ENCODE measurements at regions not wholly inside any gene's neighbourhood (a gene's known extent, or its start where the extent isn't known, plus 50 kb on each side); places are given as distances from the start of the nearest gene placed in this dataset.

DNA sequence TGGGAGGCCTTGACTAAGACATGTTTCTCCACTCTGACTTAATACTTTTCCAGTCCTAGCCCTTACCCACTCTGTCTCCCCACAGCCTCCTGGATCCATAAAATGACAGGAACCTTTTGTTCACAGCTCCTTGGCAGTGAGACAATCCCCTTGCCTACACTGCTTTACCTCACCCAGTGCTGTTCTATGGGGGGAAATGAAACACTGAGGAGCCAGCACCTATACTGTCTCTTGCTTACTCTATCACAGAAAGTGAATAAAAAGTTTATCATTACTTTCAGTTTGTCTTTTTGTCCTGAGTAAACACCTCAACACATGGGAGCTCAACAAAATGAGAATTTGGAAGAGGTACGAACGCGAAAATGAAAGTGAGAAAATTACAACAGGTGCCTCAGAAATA is 127.2 kb upstream of the DAAM1 start:
- H3K79me1 ChIP-seq (ENCODE audit: low read depth, low read length) = no peaks in the 10 kb centered on the region
- H3K18ac ChIP-seq (ENCODE audit: extremely low read depth, low read length) = no peak overlapping the region
- CTCF ChIA-PET (ENCODE audit: partially characterized antibody) = interaction anchor here (0.6 to 0.7 kb wide), 2 partner anchors 12 to 39 kb away, joined by 3 to 5 read pairs; no protein-coding TSS in a partner anchor

More for the DNA sequence above, 127.2 kb upstream of the DAAM1 start:
- Histone ChIP-seq H4K20me1 (replicated peaks in 1 of 2; ENCODE audit: control insufficient read depth in 1 of 2, insufficient read depth in 2 of 2, low read length in 2 of 2) (no peaks in the 10 kb centered on the region), H3K79me2 (ENCODE audit: control insufficient read depth in 1 of 2, insufficient read depth in 2 of 2, low read length in 2 of 2) (no peaks in the 10 kb centered on the region), H4K91ac (replicated peaks; ENCODE audit: insufficient read length, low read length) (no peak overlapping the region), H3K23me2 (ENCODE audit: low read depth, low read length) (no peaks in the 10 kb centered on the region), H3K23ac (ENCODE audit: insufficient read length) (no peak overlapping the region), H3K4me3 (ENCODE audit: extremely low read depth in 1 of 4, insufficient read depth in 2 of 4, low read depth in 3 of 4, low read length in 4 of 4) (no peak overlapping the region), H3K27me3 (replicated peaks in 1 of 4; ENCODE audit: control insufficient read depth in 3 of 4, extremely low read depth in 1 of 4, insufficient read depth in 3 of 4, low read length in 3 of 4) (no peaks in the 10 kb centered on the region), H2AK5ac (ENCODE audit: low read depth, low read length) (no peak overlapping the region), H3K27ac (ENCODE audit: low read depth, low read length) (no peak overlapping the region), H3K36me3 (ENCODE audit: control insufficient read depth in 2 of 4, insufficient read depth in 4 of 4, low read length in 3 of 4) (no peaks in the 10 kb centered on the region), H3K56ac (replicated peaks; ENCODE audit: insufficient read length, low read depth, low read length) (no peak overlapping the region), H3K14ac (ENCODE audit: insufficient read length) (no peak overlapping the region), H3K4me2 (ENCODE audit: insufficient read depth in 1 of 2, low read depth in 2 of 2, low read length in 2 of 2) (no peak overlapping the region), H2AFZ (ENCODE audit: low read length) (no peak overlapping the region), H2BK120ac (replicated peaks; ENCODE audit: low read depth, low read length) (no peak overlapping the region), H3K4me1 (replicated peaks in 1 of 4; ENCODE audit: control insufficient read depth in 3 of 4, insufficient read depth in 4 of 4, low read length in 3 of 4) (no peaks in the 10 kb centered on the region), H2BK12ac (ENCODE audit: low read depth, low read length) (no peak overlapping the region), H2BK15ac (ENCODE audit: low read length) (no peak overlapping the region), H2BK5ac (ENCODE audit: low read depth, low read length) (no peak overlapping the region), H3K9ac (replicated peaks in 1 of 4; ENCODE audit: extremely low read depth in 1 of 4, low read depth in 3 of 4, low read length in 3 of 4) (no peak overlapping the region), H2BK20ac (ENCODE audit: low read length) (no peak overlapping the region), H4K5ac (ENCODE audit: insufficient read length, low read depth, low read length) (no peak overlapping the region), H3K4ac (replicated peaks; ENCODE audit: insufficient read length, low read depth, low read length) (no peak overlapping the region), H4K8ac (ENCODE audit: extremely low read depth, insufficient read depth, low read length) (no peak overlapping the region), H3K9me3 (ENCODE audit: insufficient read depth in 2 of 2, low read depth in 1 of 2, low read length in 1 of 2) (peaks cover 3 to 8% of the 10 kb centered on the region in 2 experiments; a peak in 3 of 4 replicates)
- WGBS, 2 experiments (ENCODE audit: extremely low coverage in 1 of 2, insufficient coverage in 1 of 2, insufficient read length in 1 of 2, insufficient replicate concordance in 2 of 2, low coverage in 1 of 2, low lambda C conversion rate in 2 of 2, missing lambda C conversion rate in 1 of 2) = 85% methylated on average over 3 of the region's 3 CpGs; no CpG with 5 or more reads in 1 of the 2 experiments
- DNase-seq (ENCODE audit: low read depth in 1 of 2, low spot score in 2 of 2) = no peak
- TF ChIP-seq GTF2F1 (IDR thresholded peaks at IDR 0.05; ENCODE audit: borderline replicate concordance, low read depth, low read length) (no peak), EZH2 (IDR thresholded peaks at IDR 0.05; ENCODE audit: low read depth, low read length, severe bottlenecking) (no peak), YY1 (IDR thresholded peaks at IDR 0.05; ENCODE audit: low read depth, low read length) (no peak), SAP30 (IDR thresholded peaks at IDR 0.05; ENCODE audit: insufficient read depth, insufficient replicate concordance, low read length) (no peak), SP1 (IDR thresholded peaks at IDR 0.05; ENCODE audit: low read depth, low read length) (no peak), EGR1 (IDR thresholded peaks at IDR 0.05; ENCODE audit: borderline replicate concordance, low read depth, low read length) (no peak), JUND (IDR thresholded peaks at IDR 0.05; ENCODE audit: low read length) (no peak), HDAC6 (IDR thresholded peaks at IDR 0.05; ENCODE audit: low read depth, low read length) (no peak), TEAD4 (IDR thresholded peaks at IDR 0.05; ENCODE audit: low read depth, low read length) (no peak), CBX8 (IDR thresholded peaks at IDR 0.05; ENCODE audit: borderline replicate concordance, low read depth, low read length) (no peak), TCF12 (IDR thresholded peaks at IDR 0.05; ENCODE audit: low read depth, low read length) (no peak)
- POLR2A ChIA-PET (ENCODE audit: partially characterized antibody) = no interaction called here
- no peak for FAIRE-seq
